B cell (primary cell): ENCODE measurements at regions not wholly inside any gene's neighbourhood (a gene's known extent, or its start where the extent isn't known, plus 50 kb on each side); places are given as distances from the start of the nearest gene placed in this dataset.

Experiments
- ATAC-seq: fragments of 200-7000 bp; cut with Tn5 transposase; one replicate; pipeline ENCODE4 v1.10.0; 2021; ENCODE audit warnings: low read depth, mild to moderate bottlenecking, moderate number of reproducible peaks, moderate library complexity
- CTCF ChIA-PET: fragments of 350-600 bp; sonication (Branson Sonifier 250); formaldehyde crosslinking; loops from one replicate; lab custom pipeline; 2021; ENCODE audit warnings: antibody characterized with exemption, inconsistent platforms; lab: Charles Lee
- POLR2A ChIA-PET: fragments of 350-600 bp; sonication (Branson Sonifier 250); formaldehyde crosslinking; loops from one replicate; lab custom pipeline; 2021; ENCODE audit warnings: antibody characterized with exemption; lab: Charles Lee
- DNase-seq: peaks from one replicate; pipeline ENCODE4 v3.0.0; 2013
- H2AFZ ChIP-seq: 2 replicates; pipeline ENCODE4 v1.6.1; 2012; ENCODE audit warnings: mild to moderate bottlenecking, low read depth, low read length; ENCODE audit not compliant: insufficient read depth, poor library complexity, severe bottlenecking
- H3K27ac ChIP-seq, 2 donors: 1 replicate in 1 of 2; 2 replicates in 1 of 2; pipeline ENCODE4 v1.5.1; 2012 to 2013; ENCODE audit warnings: low read length in 2 of 2, mild to moderate bottlenecking in 2 of 2, moderate library complexity in 1 of 2
- H3K27me3 ChIP-seq, 4 experiments: fragments of 200-600 bp in 1 of 4; sonication (generic) in 1 of 4; replicated peaks in 1 of 4; 1 replicate in 2 of 4; 2 replicates in 2 of 4; pipeline versions ENCODE4 v1.6.1 to v1.7.0; 2013 to 2016; ENCODE audit warnings: low read length in 3 of 4, mild to moderate bottlenecking in 2 of 4, mixed read lengths in 1 of 4, moderate library complexity in 1 of 4; ENCODE audit not compliant: insufficient read depth in 4 of 4, control insufficient read depth in 3 of 4; ENCODE audit errors: control extremely low read depth in 1 of 4
- H3K36me3 ChIP-seq, 2 experiments: replicated peaks in 1 of 2; 1 replicate in 1 of 2; 2 replicates in 1 of 2; pipeline versions ENCODE4 v1.6.1 to v1.7.1; 2013; ENCODE audit warnings: low read length in 1 of 2; ENCODE audit not compliant: insufficient read depth in 2 of 2, control insufficient read depth in 1 of 2; ENCODE audit errors: control extremely low read depth in 1 of 2, extremely low read depth in 1 of 2
- H3K4me1 ChIP-seq, 2 donors: fragments of 200-600 bp in 1 of 2; sonication (generic) in 1 of 2; 1 replicate in 1 of 2; 2 replicates in 1 of 2; pipeline versions ENCODE4 v1.5.1 to v1.6.1; 2013 to 2017; ENCODE audit warnings: low read length in 2 of 2; ENCODE audit not compliant: control insufficient read depth in 2 of 2, insufficient read depth in 2 of 2
- H3K4me2 ChIP-seq: replicated peaks from 2 replicates; pipeline ENCODE3; 2012; ENCODE audit warnings: mild to moderate bottlenecking, low read depth, low read length; ENCODE audit not compliant: poor library complexity, severe bottlenecking
- H3K4me3 ChIP-seq, 5 experiments: fragments of 200-600 bp in 1 of 5; sonication (generic) in 1 of 5; 1 replicate in 3 of 5; 2 replicates in 2 of 5; pipeline versions ENCODE4 v1.5.1 to v1.7.0; 2011 to 2016; ENCODE audit warnings: low read length in 4 of 5, mild to moderate bottlenecking in 4 of 5, low read depth in 2 of 5, control low read depth in 1 of 5, moderate library complexity in 1 of 5; ENCODE audit not compliant: insufficient read depth in 1 of 5; ENCODE audit errors: control extremely low read depth in 1 of 5, extremely low read depth in 1 of 5
- H3K79me2 ChIP-seq: fragments of 200-600 bp; sonication (generic); one replicate; pipeline ENCODE4 v1.6.0; 2016; ENCODE audit warnings: low read length; ENCODE audit not compliant: control insufficient read depth, insufficient read depth
- H3K9ac ChIP-seq: fragments of 200-600 bp; sonication (generic); 2 replicates; pipeline ENCODE4 v1.6.1; 2017; ENCODE audit warnings: mild to moderate bottlenecking, low read length, moderate library complexity
- H3K9me3 ChIP-seq, 3 donors: one replicate each; pipeline versions ENCODE4 v1.6.1 to v1.7.1; 2013; ENCODE audit warnings: low read length in 2 of 3; ENCODE audit not compliant: control insufficient read depth in 2 of 3, insufficient read depth in 1 of 3; ENCODE audit errors: control extremely low read depth in 1 of 3
- H4K20me1 ChIP-seq: 2 replicates; pipeline ENCODE4 v1.6.0; 2012; ENCODE audit warnings: mild to moderate bottlenecking, low read length; ENCODE audit not compliant: insufficient read depth, control insufficient read depth, poor library complexity, severe bottlenecking
- H3K27ac Mint-ChIP-seq: one replicate; pipeline ENCODE4 v1.8.0; 2021; ENCODE audit warnings: mixed read lengths
- H3K27me3 Mint-ChIP-seq: one replicate; pipeline ENCODE4 v1.8.0; 2021; ENCODE audit warnings: mixed read lengths
- H3K4me1 Mint-ChIP-seq: one replicate; pipeline ENCODE4 v1.8.0; 2021; ENCODE audit warnings: mixed read lengths
- H3K4me3 Mint-ChIP-seq: one replicate; pipeline ENCODE4 v1.8.0; 2021; ENCODE audit warnings: mixed read lengths
- H3K9me3 Mint-ChIP-seq: one replicate; pipeline ENCODE4 v1.8.0; 2022; ENCODE audit warnings: mixed read lengths; ENCODE audit not compliant: insufficient read depth
- CTCF ChIP-seq: fragments of 200-600 bp; IDR thresholded peaks from one replicate; pipeline ENCODE4 v1.8.0; 2022; ENCODE audit warnings: antibody characterized with exemption, mild to moderate bottlenecking
- EZH2 ChIP-seq: IDR thresholded peaks from 2 replicates; pipeline ENCODE4 v1.6.1; 2012; ENCODE audit warnings: borderline replicate concordance, low read depth, mild to moderate bottlenecking, moderate library complexity, low read length; ENCODE audit not compliant: insufficient read depth, poor library complexity, severe bottlenecking
- WGBS: methylation state at CpG from one replicate; pipeline ENCODE4 v1.1.5; 2013; ENCODE audit warnings: missing lambda C conversion rate; ENCODE audit not compliant: insufficient coverage; 5-methylcytosine and 5-hydroxymethylcytosine counted together
- intact Hi-C: fragments of 100-400 bp; cut with micrococcal nuclease; formaldehyde crosslinking; loops from one replicate; pipeline ENCODE4 v1.10.0; 2022

GRCh38 chr3:105137911-105138310 is 228.8 kb upstream of the ALCAM start:
- Histone ChIP-seq H3K4me3 (no peak overlapping the region), H4K20me1 (no peaks in the 10 kb centered on the region), H3K9me3 (no peaks in the 10 kb centered on the region), H3K4me2 (no peak overlapping the region), H3K79me2 (no peaks in the 10 kb centered on the region), H3K27me3 (no peaks in the 10 kb centered on the region), H2AFZ (no peak overlapping the region), H3K9ac (no peak overlapping the region), H3K4me1 (no peaks in the 10 kb centered on the region), H3K36me3 (no peaks in the 10 kb centered on the region), H3K27ac (no peak overlapping the region)
- H3K27ac Mint-ChIP-seq: no peak overlapping the region
- ATAC-seq: no peak
- TF ChIP-seq CTCF (no peak), EZH2 (no peak)
- no peak overlapping the region for H3K4me3 Mint-ChIP-seq
- intact Hi-C loops: no loop called here
- ChIA-PET CTCF (no interaction called here), POLR2A (no interaction called here)
- no peaks in the 10 kb centered on the region for H3K27me3 Mint-ChIP-seq
- no peaks in the 10 kb centered on the region for H3K9me3 Mint-ChIP-seq
- peaks cover 8% of the 10 kb centered on the region for H3K4me1 Mint-ChIP-seq
- WGBS: no CpG with 5 or more reads among the region's 1 CpG
- DNase-seq: no peak

GRCh38 chr3:105139881-105140560 is 226.7 kb upstream of the ALCAM start:
- Mint-ChIP-seq H3K4me3 (no peak overlapping the region), H3K4me1 (peaks cover 8% of the 10 kb centered on the region), H3K9me3 (no peaks in the 10 kb centered on the region), H3K27me3 (no peaks in the 10 kb centered on the region), H3K27ac (no peak overlapping the region)
- ChIA-PET CTCF (no interaction called here), POLR2A (no interaction called here)
- no peaks in the 10 kb centered on the region for H3K9me3 ChIP-seq
- DNase-seq (no peak), ATAC-seq (no peak)
- H3K9ac ChIP-seq: no peak overlapping the region
- H4K20me1 ChIP-seq: no peaks in the 10 kb centered on the region
- H3K36me3 ChIP-seq: no peaks in the 10 kb centered on the region
- no peaks in the 10 kb centered on the region for H3K27me3 ChIP-seq
- TF ChIP-seq EZH2: no peak
- TF ChIP-seq CTCF: no peak
- no peaks in the 10 kb centered on the region for H3K4me1 ChIP-seq
- 80% methylated on average over 4 of the region's 7 CpGs for WGBS
- intact Hi-C loops: no loop called here
- H3K27ac ChIP-seq: no peak overlapping the region
- H3K4me2 ChIP-seq: no peak overlapping the region
- H3K4me3 ChIP-seq: no peak overlapping the region
- H3K79me2 ChIP-seq: no peaks in the 10 kb centered on the region
- no peak overlapping the region for H2AFZ ChIP-seq
